AG04449 (cell line): ENCODE measurements at regions not wholly inside any gene's neighbourhood (a gene's known extent, or its start where the extent isn't known, plus 50 kb on each side); places are given as distances from the start of the nearest gene placed in this dataset.

Source experiments
- CTCF ChIA-PET: fragments of 350-600 bp; formaldehyde crosslinking; extraction: SDS; loops from one replicate; lab custom pipeline; 2021; ENCODE audit warnings: antibody characterized with exemption; lab: Yijun Ruan, JAX
- POLR2A ChIA-PET: fragments of 400-600, 350-600 bp; formaldehyde crosslinking; extraction: SDS; loops from one replicate; lab custom pipeline; 2020; ENCODE audit warnings: antibody characterized with exemption, inconsistent platforms; lab: Yijun Ruan, JAX
- DNase-seq: peaks from one replicate; pipeline ENCODE4 v3.0.0-alpha.2; 2010; ENCODE audit warnings: low read depth, low spot score
- H3K4me3 ChIP-seq: 2 replicates; pipeline ENCODE4 v1.5.1; 2011; ENCODE audit warnings: low read depth, mild to moderate bottlenecking, control low read depth, low read length
- CTCF ChIP-seq: IDR thresholded peaks from one replicate; pipeline ENCODE4 v1.5.1; 2011; ENCODE audit warnings: mild to moderate bottlenecking, moderate library complexity, low read length, control low read depth, inconsistent platforms; ENCODE audit not compliant: insufficient read depth; ENCODE audit errors: missing control alignments

- POLR2A ChIA-PET: no interaction called here
- no peak overlapping the region for H3K4me3 ChIP-seq
- CTCF ChIA-PET: no interaction called here
- no peak for TF ChIP-seq CTCF
- DNase-seq: no peak
Measured at GRCh38 chr5:60403343-60404006, 296.5 kb downstream of the DEPDC1B start.

DNA sequence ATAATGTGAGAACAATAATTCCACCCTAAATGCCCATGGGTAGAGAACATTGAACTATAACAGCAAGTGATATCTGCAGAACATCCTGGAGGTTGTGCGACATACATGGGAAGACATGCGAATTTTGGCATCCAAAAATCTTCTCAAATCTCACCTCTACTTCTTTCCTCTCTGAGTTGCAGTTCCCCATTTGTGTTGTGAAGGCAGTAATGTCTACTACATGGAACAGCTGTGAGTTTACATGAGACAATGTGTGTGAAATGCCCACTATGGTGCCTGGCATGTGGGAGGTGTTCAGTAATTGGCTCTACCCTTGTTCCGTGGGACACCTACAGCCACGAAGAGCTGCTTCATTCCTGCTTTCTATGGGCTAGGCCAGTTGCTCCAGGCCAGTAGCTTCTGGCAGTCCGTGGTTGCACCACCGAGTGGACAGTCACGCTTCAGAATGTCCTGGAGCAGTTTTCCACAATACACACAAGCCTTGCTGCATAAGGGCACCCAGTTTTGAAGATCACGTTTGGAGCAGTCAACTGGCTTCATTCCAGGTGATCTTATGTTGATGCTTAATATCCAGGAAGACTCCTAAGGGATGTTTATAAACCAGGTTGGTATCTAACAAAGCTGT lies 297.7 kb downstream of the DEPDC1B start:
- ChIA-PET POLR2A (no interaction called here), CTCF (no interaction called here)
- no peak for DNase-seq
- no peak for TF ChIP-seq CTCF
- H3K4me3 ChIP-seq: no peak overlapping the region

GRCh38 chr5:60401526-60401925 lies 298.4 kb downstream of the DEPDC1B start:
- no peak overlapping the region for H3K4me3 ChIP-seq
- DNase-seq: no peak
- POLR2A ChIA-PET: no interaction called here
- TF ChIP-seq CTCF: no peak
- CTCF ChIA-PET: no interaction called here

DNA sequence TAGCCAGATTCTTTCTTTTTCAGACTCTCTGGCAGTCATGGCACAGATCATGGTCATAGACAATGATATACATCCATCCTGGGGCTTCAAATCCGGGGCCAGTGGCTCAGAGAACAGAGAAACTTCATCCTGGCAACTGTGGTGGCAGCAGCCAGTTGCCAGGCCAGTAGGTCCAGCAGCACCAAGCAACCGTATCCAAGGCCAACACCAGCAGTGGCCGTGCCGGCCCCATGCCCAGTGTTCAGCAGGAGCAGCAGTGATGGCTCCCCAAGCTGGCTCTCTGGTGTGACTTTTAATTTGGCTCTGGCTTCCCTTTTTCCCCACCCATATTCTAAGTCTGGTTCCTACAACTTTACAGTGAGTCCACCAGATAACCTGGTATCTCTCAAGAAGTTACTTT lies 300.5 kb downstream of the DEPDC1B start:
- no peak for TF ChIP-seq CTCF
- ChIA-PET POLR2A (no interaction called here), CTCF (no interaction called here)
- no peak overlapping the region for H3K4me3 ChIP-seq
- DNase-seq: no peak

GRCh38 chr5:60395712-60396329 lies 304.1 kb downstream of the DEPDC1B start:
- TF ChIP-seq CTCF: no peak
- no peak for DNase-seq
- CTCF ChIA-PET: no interaction called here
- POLR2A ChIA-PET: no interaction called here
- H3K4me3 ChIP-seq: no peak overlapping the region

- no peak for DNase-seq
- POLR2A ChIA-PET: no interaction called here
- CTCF ChIA-PET: interaction anchor here (0.8 kb wide), 1 partner anchor 576 kb away, joined by 3 read pairs; no protein-coding TSS in a partner anchor
- no peak overlapping the region for H3K4me3 ChIP-seq
- no peak for TF ChIP-seq CTCF
Measured at GRCh38 chr5:60387051-60387440, 312.9 kb downstream of the DEPDC1B start.
